Stimulated activated naive B cell treated with anti-CD40 and anti-IgM and Interleukin-4, amounts not matched to agents 10 μg/mL and 1 μg/mL and 100 μg/mL, for 72 hours (primary cell): ENCODE measurements at regions not wholly inside any gene's neighbourhood (a gene's known extent, or its start where the extent isn't known, plus 50 kb on each side); places are given as distances from the start of the nearest gene placed in this dataset.

Experiments
- ATAC-seq, 2 donors: fragments of 150-1000 bp; cut with Tn5 transposase; replicated peaks; 2 replicates each; pipeline ENCODE4 v1.10.0; 2021; ENCODE audit warnings: moderate library complexity in 1 of 2
- DNase-seq: peaks from one replicate; pipeline ENCODE4 v3.0.0; 2021
- H3K27ac Mint-ChIP-seq: one replicate; pipeline ENCODE4 v1.8.0; 2022; ENCODE audit warnings: mild to moderate bottlenecking, mixed read lengths
- H3K27me3 Mint-ChIP-seq, 2 donors: one replicate each; pipeline ENCODE4 v1.8.0; 2022; ENCODE audit warnings: mixed read lengths in 2 of 2
- H3K36me3 Mint-ChIP-seq, 2 donors: one replicate each; pipeline ENCODE4 v1.8.0; 2022; ENCODE audit warnings: mixed read lengths in 2 of 2, mild to moderate bottlenecking in 1 of 2
- H3K4me1 Mint-ChIP-seq, 2 donors: one replicate each; pipeline ENCODE4 v1.8.0; 2022; ENCODE audit warnings: mixed read lengths in 2 of 2, mild to moderate bottlenecking in 1 of 2
- H3K4me3 Mint-ChIP-seq, 2 donors: one replicate each; pipeline ENCODE4 v1.8.0; 2022; ENCODE audit warnings: mild to moderate bottlenecking in 2 of 2, mixed read lengths in 2 of 2, moderate library complexity in 1 of 2
- H3K9me3 Mint-ChIP-seq, 2 donors: one replicate each; pipeline ENCODE4 v1.8.0; 2022; ENCODE audit warnings: mixed read lengths in 2 of 2, mild to moderate bottlenecking in 1 of 2

GRCh38 chr11:57121996-57122395 lies 59.8 kb upstream of the LRRC55 start:
- no peak for ATAC-seq
- Mint-ChIP-seq H3K27me3 (peaks cover 32 to 44% of the 10 kb centered on the region in 2 donors), H3K9me3 (peaks cover 0 to 1% of the 10 kb centered on the region in 2 donors), H3K36me3 (no peaks in the 10 kb centered on the region), H3K27ac (no peak overlapping the region), H3K4me3 (no peak overlapping the region), H3K4me1 (no peaks in the 10 kb centered on the region)
- no peak for DNase-seq

- Mint-ChIP-seq H3K4me3 (no peak overlapping the region), H3K27ac (no peak overlapping the region), H3K27me3 (peaks cover 30 to 48% of the 10 kb centered on the region in 2 donors), H3K9me3 (peaks cover 0 to 1% of the 10 kb centered on the region in 2 donors), H3K36me3 (no peaks in the 10 kb centered on the region), H3K4me1 (no peaks in the 10 kb centered on the region)
- DNase-seq (no peak), ATAC-seq (no peak)
Measured at GRCh38 chr11:57123590-57123989, 58.2 kb upstream of the LRRC55 start.

- no peak overlapping the region for H3K27ac Mint-ChIP-seq
- no peaks in the 10 kb centered on the region for H3K4me1 Mint-ChIP-seq
Measured at GRCh38 chr11:57124505-57124904, 57.2 kb upstream of the LRRC55 start.

GRCh38 chr11:57124917-57125316 lies 56.8 kb upstream of the LRRC55 start:
- no peak overlapping the region for H3K4me3 Mint-ChIP-seq
- H3K27ac Mint-ChIP-seq = no peak overlapping the region
- no peaks in the 10 kb centered on the region for H3K4me1 Mint-ChIP-seq
- no peaks in the 10 kb centered on the region for H3K36me3 Mint-ChIP-seq
- H3K9me3 Mint-ChIP-seq = peaks cover 0 to 1% of the 10 kb centered on the region in 2 donors
- no peak for DNase-seq
- ATAC-seq = no peak
- H3K27me3 Mint-ChIP-seq = peaks cover 34 to 48% of the 10 kb centered on the region in 2 donors

More at GRCh38 chr11:57124505-57124904, 57.2 kb upstream of the LRRC55 start:
- peaks cover 0 to 1% of the 10 kb centered on the region in 2 donors for H3K9me3 Mint-ChIP-seq
- no peak overlapping the region for H3K4me3 Mint-ChIP-seq
- ATAC-seq (no peak), DNase-seq (no peak)
- H3K36me3 Mint-ChIP-seq = no peaks in the 10 kb centered on the region
- H3K27me3 Mint-ChIP-seq = peaks cover 30 to 48% of the 10 kb centered on the region in 2 donors

- no peak overlapping the region for H3K27ac Mint-ChIP-seq
- H3K36me3 Mint-ChIP-seq = no peaks in the 10 kb centered on the region
- peaks cover 46 to 49% of the 10 kb centered on the region in 2 donors for H3K27me3 Mint-ChIP-seq
- no peak overlapping the region for H3K4me3 Mint-ChIP-seq
- no peaks in the 10 kb centered on the region for H3K4me1 Mint-ChIP-seq
- DNase-seq = no peak
- ATAC-seq = no peak
- H3K9me3 Mint-ChIP-seq = peaks cover 0 to 1% of the 10 kb centered on the region in 2 donors
Measured at GRCh38 chr11:57126766-57127400, 54.9 kb upstream of the LRRC55 start.

- H3K27ac Mint-ChIP-seq = no peak overlapping the region
- no peak for DNase-seq
- no peaks in the 10 kb centered on the region for H3K4me1 Mint-ChIP-seq
- H3K9me3 Mint-ChIP-seq = no peaks in the 10 kb centered on the region
- H3K36me3 Mint-ChIP-seq = no peaks in the 10 kb centered on the region
- H3K27me3 Mint-ChIP-seq = peaks cover 29 to 36% of the 10 kb centered on the region in 2 donors
- peak in 1 of 2 donors; percentile 23 for ATAC-seq
- no peak overlapping the region for H3K4me3 Mint-ChIP-seq
Measured at GRCh38 chr11:57131080-57131790, 50.5 kb upstream of the LRRC55 start.
